ENCODE measurements at regions not wholly inside any gene's neighbourhood (a gene's known extent, or its start where the extent isn't known, plus 50 kb on each side); places are given as distances from the start of the nearest gene placed in this dataset.
"Not testable (repeated sequence)": the region's sequence is repeated elsewhere in the genome, so short reads cannot be mapped to it uniquely, and the experiment has no call there.

DNA sequence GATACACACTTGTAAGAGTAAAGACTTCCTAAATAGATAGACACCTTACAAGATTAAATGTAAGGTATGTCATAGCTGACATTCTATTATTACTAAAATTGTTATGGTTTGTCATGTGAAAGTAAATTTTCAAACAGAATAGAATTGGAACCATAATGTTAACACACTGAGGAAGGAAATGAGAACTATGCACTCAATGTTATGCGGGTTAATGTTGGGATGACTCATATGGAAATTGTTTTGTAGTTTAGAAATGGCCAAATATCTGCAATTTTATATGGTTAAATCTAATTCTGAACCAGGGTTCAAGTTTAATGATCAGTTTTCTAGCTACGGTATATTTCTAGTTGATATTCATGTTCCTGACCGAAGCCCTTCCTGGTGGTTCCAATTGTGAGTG is 214.2 kb upstream of the ADO start:
- no peak for DNase-seq (ENCODE audit: low spot score)

GRCh38 chr10:62594093-62594520 is 210.4 kb upstream of the ADO start:
- peak; percentile 76 for DNase-seq (ENCODE audit: low spot score)

DNA sequence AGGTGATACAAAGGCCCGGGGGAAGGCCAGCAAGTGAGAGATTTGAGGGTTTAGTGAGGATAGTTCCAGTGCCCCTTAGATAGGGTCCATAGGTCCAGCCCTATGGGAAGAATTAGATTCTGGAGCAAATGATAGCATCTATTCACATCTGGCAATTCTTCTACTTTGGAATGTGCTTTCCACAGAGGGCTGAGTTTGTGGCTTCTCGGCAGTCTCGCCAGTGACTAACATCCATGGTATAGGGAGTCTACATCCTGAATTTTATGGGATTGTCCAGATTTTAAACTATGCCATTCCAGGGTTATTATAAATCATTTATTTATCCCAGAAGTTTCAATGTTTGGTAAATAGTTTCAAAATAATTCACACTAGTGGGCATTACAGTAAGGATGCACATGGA is 207.3 kb upstream of the ADO start:
- DNase-seq (ENCODE audit: low spot score), result no peak

GRCh38 chr10:62599161-62599560 is 205.4 kb upstream of the ADO start:
- no peak for DNase-seq (ENCODE audit: low spot score)

GRCh38 chr10:62606551-62606950 is 198.0 kb upstream of the ADO start:
- not testable (repeated sequence) for DNase-seq (ENCODE audit: low spot score)

DNA sequence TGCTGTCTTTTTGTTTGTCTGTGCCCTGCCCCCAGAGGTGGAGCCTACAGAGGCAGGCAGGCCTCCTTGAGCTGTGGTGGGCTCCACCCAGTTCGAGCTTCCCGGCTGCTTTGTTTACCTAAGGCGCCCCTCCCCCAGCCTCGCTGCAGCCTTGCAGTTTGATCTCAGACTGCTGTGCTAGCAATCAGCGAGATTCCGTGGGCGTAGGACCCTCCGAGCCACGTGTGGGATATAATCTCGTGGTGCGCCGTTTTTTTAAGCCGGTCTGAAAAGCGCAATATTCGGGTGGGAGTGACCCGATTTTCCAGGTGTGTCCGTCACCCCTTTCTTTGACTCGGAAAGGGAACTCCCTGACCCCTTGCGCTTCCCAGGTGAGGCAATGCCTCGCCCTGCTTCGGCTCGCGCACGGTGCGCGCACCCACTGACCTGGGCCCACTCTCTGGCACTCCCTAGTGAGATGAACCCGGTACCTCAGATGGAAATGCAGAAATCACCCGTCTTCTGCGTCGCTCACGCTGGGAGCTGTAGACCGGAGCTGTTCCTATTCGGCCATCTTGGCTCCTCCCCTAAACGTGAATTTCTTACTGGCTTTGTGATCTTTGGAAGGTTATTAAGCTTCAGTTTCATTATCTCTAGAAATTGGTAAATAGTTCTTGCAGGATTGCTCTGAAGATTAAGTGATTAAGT is 196.2 kb upstream of the ADO start:
- DNase-seq (ENCODE audit: low spot score), result not testable (repeated sequence)

- peak; percentile 82 for DNase-seq (ENCODE audit: low spot score)
Measured at GRCh38 chr10:62610649-62611229, 193.8 kb upstream of the ADO start.

- DNase-seq (ENCODE audit: low spot score), result no peak
Measured at GRCh38 chr10:62613424-62613823, 191.1 kb upstream of the ADO start.

- DNase-seq (ENCODE audit: low spot score), result no peak
Measured at GRCh38 chr10:62613859-62614258, 190.7 kb upstream of the ADO start.

DNA sequence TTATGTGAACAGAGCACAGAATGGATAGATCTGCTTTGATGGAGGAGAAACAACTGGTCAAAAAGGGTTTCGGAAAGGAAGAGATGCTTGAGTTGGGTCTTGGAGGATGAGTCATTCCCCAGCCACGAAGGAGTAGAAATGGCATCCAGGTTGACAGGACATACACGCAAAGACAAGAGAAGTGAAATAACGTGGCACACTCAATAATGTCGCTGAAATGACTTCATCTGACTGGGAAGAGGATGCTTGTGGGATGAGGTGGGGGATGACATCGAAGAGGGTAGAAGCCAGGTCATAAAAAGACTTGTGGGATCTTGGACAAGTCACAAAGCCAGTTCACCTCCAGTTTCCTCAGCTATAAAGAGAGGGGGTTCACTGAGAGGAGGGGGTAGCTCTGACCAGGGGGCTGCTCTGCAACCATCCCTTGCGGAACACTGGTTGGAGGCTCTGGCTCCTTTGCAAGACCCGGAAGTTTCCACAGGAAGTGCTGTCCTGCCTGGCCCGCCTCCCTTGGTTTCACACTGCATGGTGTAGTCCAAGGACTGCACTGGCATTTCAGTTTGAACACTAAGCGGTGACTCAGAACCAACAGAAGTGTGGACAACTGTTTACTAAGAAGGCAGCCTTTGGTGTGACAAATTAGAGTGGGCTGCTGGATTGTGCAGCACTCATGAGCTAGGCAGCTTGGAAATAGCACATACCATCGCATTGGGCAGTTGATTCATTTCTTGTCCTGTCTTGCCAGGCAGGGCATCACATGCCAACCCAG is 189.9 kb upstream of the ADO start:
- DNase-seq (ENCODE audit: low spot score), result no peak

DNA sequence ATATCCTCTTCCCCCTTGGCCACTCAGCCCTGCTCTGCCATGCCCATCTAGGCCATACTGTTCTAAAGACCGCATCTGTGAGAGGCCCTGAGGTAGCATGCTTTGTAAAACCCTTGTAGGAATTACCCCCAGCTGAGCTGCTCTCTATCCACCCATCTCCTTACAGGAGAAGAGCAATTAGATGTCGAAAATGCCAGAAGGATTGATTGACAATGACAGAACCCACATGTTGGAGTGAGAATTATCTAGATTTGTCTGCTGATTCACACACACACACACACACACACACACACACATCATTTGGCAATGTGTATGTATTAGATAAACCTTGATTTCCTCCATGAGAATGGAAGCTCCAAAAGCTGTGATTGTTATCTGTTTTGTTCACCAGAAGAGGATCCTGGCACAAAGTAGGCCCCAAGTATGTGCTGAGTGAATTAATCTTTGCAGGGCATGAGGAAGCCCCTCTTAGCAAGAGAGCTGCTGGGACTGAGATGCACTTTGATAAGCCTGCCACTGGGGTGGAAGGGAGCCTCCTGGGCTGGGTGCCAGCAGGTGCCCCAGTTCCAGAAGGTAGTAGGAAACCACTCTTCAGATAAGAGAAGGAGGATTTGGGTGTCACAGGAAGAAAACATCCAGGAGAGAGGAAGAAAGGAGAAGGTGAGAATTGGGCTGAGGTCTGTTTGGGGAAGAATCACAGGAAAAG is 187.5 kb upstream of the ADO start:
- no peak for DNase-seq (ENCODE audit: low spot score)

DNA sequence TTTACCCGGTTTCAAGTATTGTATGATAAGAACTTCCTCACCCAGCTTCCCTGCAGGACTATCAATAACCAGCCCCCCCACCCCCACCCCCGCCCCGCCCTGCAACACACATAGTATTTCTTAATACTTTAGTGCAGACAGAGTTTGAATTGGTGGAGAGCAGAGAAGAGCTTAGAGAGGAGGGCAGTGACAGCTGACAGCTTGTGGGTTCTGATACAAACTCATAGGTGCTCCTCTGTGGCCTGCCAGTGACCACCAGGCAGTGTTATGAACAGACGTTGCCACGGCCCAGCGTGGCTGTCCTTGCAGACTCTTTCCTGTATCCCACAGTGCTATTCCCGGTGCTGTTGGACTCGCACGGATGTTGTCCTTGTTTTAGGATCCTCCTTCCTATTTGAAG is 186.9 kb upstream of the ADO start:
- no peak for DNase-seq (ENCODE audit: low spot score)

- no peak for DNase-seq (ENCODE audit: low spot score)
Measured at GRCh38 chr10:62618054-62618453, 186.5 kb upstream of the ADO start.

- no peak for DNase-seq (ENCODE audit: low spot score)
Measured at GRCh38 chr10:62618576-62619412, 185.7 kb upstream of the ADO start.

DNA sequence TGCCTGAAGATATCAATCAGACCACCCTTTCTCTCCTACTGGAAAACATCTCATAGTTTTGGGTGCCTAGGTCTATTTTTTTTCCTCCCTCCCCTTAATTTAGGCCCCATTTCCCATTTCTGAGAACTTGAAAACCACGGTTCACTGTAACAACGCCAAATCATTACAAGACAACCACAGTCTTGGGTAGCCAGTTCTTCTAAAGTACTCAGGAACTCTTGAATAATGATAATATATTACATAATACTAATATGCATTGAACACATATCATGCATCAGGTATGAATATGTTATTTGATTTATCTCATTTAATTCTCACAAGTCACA is 185.1 kb upstream of the ADO start:
- DNase-seq (ENCODE audit: low spot score), result no peak

DNA sequence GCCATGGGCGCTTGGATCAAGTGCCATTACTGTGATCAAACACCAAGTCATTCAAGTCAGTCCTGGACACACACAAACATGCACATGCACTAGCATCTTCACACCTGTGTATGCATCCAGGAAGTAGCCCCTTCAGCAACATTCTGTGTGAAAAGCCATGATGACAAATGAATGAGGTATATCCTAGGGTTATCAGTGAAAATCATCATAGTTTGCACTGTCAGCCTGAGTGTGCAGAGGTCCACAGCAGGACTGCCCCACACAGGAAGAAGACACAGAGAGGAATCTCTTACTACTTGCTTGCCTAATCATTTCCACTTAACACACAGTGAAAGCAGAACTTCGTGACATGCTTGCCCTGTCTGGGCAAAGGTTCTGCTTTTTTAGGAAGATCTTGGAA is 184.0 kb upstream of the ADO start:
- DNase-seq (ENCODE audit: low spot score), result no peak

GRCh38 chr10:62623223-62623622 is 181.3 kb upstream of the ADO start:
- no peak for DNase-seq (ENCODE audit: low spot score)

DNA sequence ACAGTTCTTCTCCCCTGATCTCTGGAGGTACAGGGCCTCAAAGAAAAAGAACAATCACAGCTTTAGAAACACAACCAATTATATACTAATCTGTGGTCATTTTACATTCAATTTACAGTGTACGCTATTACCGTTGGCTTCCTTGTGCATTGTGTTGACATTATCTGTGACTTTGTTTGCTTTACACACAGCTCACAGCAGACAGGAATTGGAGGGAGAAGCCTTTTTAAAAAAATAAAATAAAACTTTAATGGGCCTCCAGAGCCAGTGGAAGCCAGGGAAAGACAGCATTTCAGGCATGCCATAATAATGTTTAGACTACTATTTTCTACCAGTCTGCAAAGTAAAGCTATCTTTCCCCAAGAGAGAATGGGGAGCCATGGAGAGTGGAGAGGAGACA is 179.0 kb upstream of the ADO start:
- DNase-seq (ENCODE audit: low spot score), result no peak

DNA sequence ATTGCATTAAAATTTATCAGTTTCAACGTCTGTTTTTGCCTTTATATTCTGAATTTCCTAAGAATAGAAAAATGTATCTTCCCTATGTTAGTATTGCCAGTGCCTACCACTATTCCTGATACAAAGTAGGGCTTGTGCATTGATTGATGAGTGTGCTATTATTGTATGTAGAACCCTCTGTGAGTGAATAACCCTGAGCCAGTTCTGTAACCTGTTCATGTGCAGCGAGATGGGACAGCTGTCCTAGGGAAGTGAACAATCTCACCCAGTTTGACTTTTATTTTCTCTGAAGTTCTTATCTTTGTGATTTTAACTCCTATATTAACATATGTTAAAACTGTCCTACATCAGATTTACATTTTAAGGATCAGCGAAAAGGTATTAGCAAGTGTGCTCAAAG is 178.4 kb upstream of the ADO start:
- no peak for DNase-seq (ENCODE audit: low spot score)

DNA sequence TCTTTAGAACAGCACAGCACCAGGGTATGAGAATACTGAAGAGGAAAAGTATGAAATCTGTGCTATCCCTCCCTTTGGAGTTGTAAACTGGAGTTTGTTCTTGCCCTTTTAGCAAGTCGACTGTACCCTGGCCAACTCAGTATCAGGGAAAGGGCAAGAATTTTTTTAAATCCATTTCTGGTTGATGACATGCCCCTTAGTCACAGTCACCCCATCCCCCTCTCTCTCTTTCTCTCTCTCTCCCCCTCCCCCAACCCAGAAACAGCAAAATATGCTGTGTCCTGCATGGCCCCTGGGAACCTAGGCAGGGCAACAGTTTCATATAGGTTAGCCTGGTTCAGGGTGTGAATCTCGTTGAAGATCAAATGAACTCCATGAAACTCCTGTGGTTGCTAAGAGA is 177.7 kb upstream of the ADO start:
- no peak for DNase-seq (ENCODE audit: low spot score)

DNA sequence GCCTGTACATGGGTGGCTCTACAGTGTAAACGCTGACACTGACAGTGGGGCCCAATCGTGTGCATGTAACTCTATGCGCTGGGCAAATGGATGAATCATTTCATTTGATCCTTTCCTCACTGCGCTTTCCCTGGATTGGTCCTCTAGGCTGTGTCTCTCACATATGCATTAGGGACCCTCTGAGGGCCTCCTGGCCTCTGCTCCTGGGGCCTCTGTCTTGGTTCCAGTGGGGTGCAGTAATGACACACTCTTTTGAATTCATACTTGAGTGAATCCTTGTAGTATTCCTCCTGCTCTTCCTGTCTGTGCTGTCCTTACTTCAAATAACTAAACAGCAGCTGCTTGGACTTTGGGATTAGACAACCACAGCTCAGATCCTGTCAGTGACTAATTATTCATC is 176.5 kb upstream of the ADO start:
- DNase-seq (ENCODE audit: low spot score), result no peak

- DNase-seq (ENCODE audit: low spot score), result no peak
Measured at GRCh38 chr10:62631241-62631640, 173.3 kb upstream of the ADO start.

Measured in iPS-NIHi11 (cell line).